ENCODE measurements at regions not wholly inside any gene's neighbourhood (a gene's known extent, or its start where the extent isn't known, plus 50 kb on each side); places are given as distances from the start of the nearest gene placed in this dataset.
"Not testable (repeated sequence)": the region's sequence is repeated elsewhere in the genome, so short reads cannot be mapped to it uniquely, and the experiment has no call there.

GRCh38 chr13:66231958-66232357 is 998.2 kb downstream of the PCDH9 start:
- TF ChIP-seq CTCF, POLR2A (IDR thresholded peaks at IDR 0.05): not testable (repeated sequence)
